GM23338 (cell line): ENCODE measurements at regions not wholly inside any gene's neighbourhood (a gene's known extent, or its start where the extent isn't known, plus 50 kb on each side); places are given as distances from the start of the nearest gene placed in this dataset.

Experiments used
- ATAC-seq: fragments of 200-7000 bp; cut with Tn5 transposase; 3 replicates; pipeline ENCODE4 v1.9.1; 2020
- DNase-seq: peaks from one replicate; pipeline ENCODE4 v3.0.0-alpha.2; 2015; ENCODE audit warnings: low spot score
- H2AFZ ChIP-seq: fragments of 200-600 bp; sonication (generic); 2 replicates; pipeline ENCODE4 v1.8.0; 2016; ENCODE audit warnings: antibody characterized with exemption, mild to moderate bottlenecking, moderate library complexity
- H3F3A ChIP-seq: fragments of 200-600 bp; sonication (generic); replicated peaks from 2 replicates; pipeline ENCODE4 v1.8.0; 2017; ENCODE audit warnings: antibody characterized with exemption, mixed run types, low read depth
- H3K27ac ChIP-seq: fragments of 200-600 bp; sonication (generic); 2 replicates; pipeline ENCODE4 v1.6.1; 2016; ENCODE audit warnings: low read depth
- H3K27me3 ChIP-seq: fragments of 200-600 bp; sonication (generic); 2 replicates; pipeline ENCODE4 v1.8.0; 2016; ENCODE audit warnings: mild to moderate bottlenecking, mixed run types, moderate library complexity; ENCODE audit not compliant: insufficient read depth
- H3K36me3 ChIP-seq: fragments of 200-600 bp; sonication (generic); 2 replicates; pipeline ENCODE4 v1.8.0; 2016; ENCODE audit warnings: mild to moderate bottlenecking; ENCODE audit not compliant: insufficient read depth
- H3K4me1 ChIP-seq: fragments of 200-600 bp; sonication (generic); 2 replicates; pipeline ENCODE4 v1.8.0; 2016; ENCODE audit warnings: mild to moderate bottlenecking, moderate library complexity; ENCODE audit not compliant: insufficient read depth
- H3K4me2 ChIP-seq: fragments of 200-600 bp; sonication (generic); 2 replicates; pipeline ENCODE4 v1.7.1; 2017; ENCODE audit warnings: mixed run types
- H3K4me3 ChIP-seq: fragments of 200-600 bp; sonication (generic); 2 replicates; pipeline ENCODE4 v1.6.1; 2016; ENCODE audit warnings: mixed run types
- H3K79me2 ChIP-seq: fragments of 200-600 bp; sonication (generic); replicated peaks from 2 replicates; pipeline ENCODE4 v1.8.0; 2017; ENCODE audit warnings: mild to moderate bottlenecking; ENCODE audit not compliant: insufficient read depth
- H3K9me2 ChIP-seq: fragments of 200-600 bp; sonication (generic); 2 replicates; pipeline ENCODE4 v1.8.0; 2017; ENCODE audit not compliant: insufficient read depth
- H4K20me1 ChIP-seq: fragments of 200-600 bp; sonication (generic); replicated peaks from 2 replicates; pipeline ENCODE4 v1.8.0; 2017; ENCODE audit warnings: mild to moderate bottlenecking; ENCODE audit not compliant: insufficient read depth
- H3K27ac Mint-ChIP-seq: 2 replicates; pipeline ENCODE4 v1.8.0; 2020; ENCODE audit warnings: inconsistent platforms, mild to moderate bottlenecking, moderate library complexity, mixed read lengths
- H3K27me3 Mint-ChIP-seq: 3 replicates; pipeline ENCODE4 v1.8.0; 2022; ENCODE audit warnings: low read depth, mild to moderate bottlenecking, moderate library complexity, mixed read lengths, inconsistent platforms; ENCODE audit not compliant: insufficient read depth, poor library complexity
- H3K36me3 Mint-ChIP-seq: 3 replicates; pipeline ENCODE4 v1.8.0; 2021; ENCODE audit warnings: low read depth, mild to moderate bottlenecking, inconsistent platforms, moderate library complexity, mixed read lengths
- H3K4me1 Mint-ChIP-seq: 3 replicates; pipeline ENCODE4 v1.8.0; 2020; ENCODE audit warnings: mild to moderate bottlenecking, inconsistent platforms, mixed read lengths
- H3K4me3 Mint-ChIP-seq: 3 replicates; pipeline ENCODE4 v1.8.0; 2021; ENCODE audit warnings: moderate library complexity, mild to moderate bottlenecking, inconsistent platforms, mixed read lengths
- H3K9me3 Mint-ChIP-seq: 3 replicates; pipeline ENCODE4 v1.8.0; 2020; ENCODE audit warnings: moderate library complexity, mild to moderate bottlenecking, inconsistent platforms, mixed read lengths
- EZH2 ChIP-seq: fragments of 200-600 bp; sonication (generic); IDR thresholded peaks from one replicate; pipeline ENCODE4 v1.8.0; 2017; ENCODE audit warnings: antibody characterized with exemption, mild to moderate bottlenecking, low read depth; ENCODE audit not compliant: unreplicated experiment
- EZH2phosphoT487 ChIP-seq: fragments of 200-600 bp; sonication (generic); IDR thresholded peaks from one replicate; pipeline ENCODE4 v1.8.1; 2018; ENCODE audit warnings: antibody characterized with exemption; ENCODE audit not compliant: unreplicated experiment
- JUNB ChIP-seq: IDR thresholded peaks from one replicate; pipeline ENCODE4 v1.6.1; 2016; ENCODE audit warnings: antibody characterized with exemption; ENCODE audit not compliant: unreplicated experiment
- NANOG ChIP-seq: IDR thresholded peaks from 2 replicates; pipeline ENCODE4 v1.6.1; 2016; ENCODE audit warnings: antibody characterized with exemption, borderline replicate concordance
- POLR2AphosphoS5 ChIP-seq: IDR thresholded peaks from 2 replicates; pipeline ENCODE4 v1.6.1; 2016; ENCODE audit warnings: antibody characterized with exemption, low read depth
- STAT1 ChIP-seq: IDR thresholded peaks from one replicate; pipeline ENCODE4 v1.6.1; 2016; ENCODE audit warnings: antibody characterized with exemption; ENCODE audit not compliant: unreplicated experiment
- ZNF331 ChIP-seq: fragments of 250-450 bp; sonication (Bioruptor Pico); IDR thresholded peaks from 2 replicates; pipeline ENCODE4 v1.5.0; 2020; ENCODE audit warnings: low read depth, mild to moderate bottlenecking, moderate library complexity
- TF ChIP-seq, protein P1 (sequence below): IDR thresholded peaks from one replicate; pipeline ENCODE4 v1.6.1; 2018; ENCODE audit warnings: antibody characterized with exemption; ENCODE audit not compliant: unreplicated experiment
- TF ChIP-seq, protein P2 (sequence below): fragments of 250-450 bp; sonication (Bioruptor Pico); IDR thresholded peaks from 2 replicates; pipeline ENCODE4 v1.5.0; 2020; ENCODE audit warnings: mild to moderate bottlenecking, moderate library complexity
- TF ChIP-seq, protein P3 (sequence below), 2 experiments: fragments of 200-600 bp in 1 of 2; sonication (generic) in 1 of 2; conservative IDR thresholded peaks; 2 replicates each; pipeline versions ENCODE4 v1.5.1 to v1.6.1; 2016 to 2017; ENCODE audit warnings: antibody characterized with exemption in 2 of 2, low read depth in 2 of 2, mild to moderate bottlenecking in 2 of 2, moderate library complexity in 1 of 2

DNA sequence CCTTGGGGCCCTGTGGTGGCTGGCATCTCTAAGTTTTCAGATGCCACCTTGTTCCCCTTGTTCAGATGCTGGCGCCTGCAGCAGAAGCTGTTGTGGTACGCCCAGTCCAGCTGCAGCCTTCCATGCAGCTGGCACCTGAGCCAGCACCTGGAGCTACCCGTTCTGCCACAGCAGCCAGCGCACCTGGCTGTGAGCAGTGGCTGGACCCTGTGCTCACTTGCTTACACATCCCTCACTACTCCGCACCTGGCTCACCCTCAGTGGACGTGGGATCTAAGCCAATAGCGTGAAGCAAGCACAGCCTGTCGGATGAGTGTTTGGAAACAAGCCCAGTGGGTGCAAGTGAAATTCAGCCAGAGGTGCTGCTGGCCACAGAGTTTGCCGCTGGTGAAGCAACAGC, 607.5 kb upstream of the BCHE start (continued):
- TF ChIP-seq, protein P1, sequence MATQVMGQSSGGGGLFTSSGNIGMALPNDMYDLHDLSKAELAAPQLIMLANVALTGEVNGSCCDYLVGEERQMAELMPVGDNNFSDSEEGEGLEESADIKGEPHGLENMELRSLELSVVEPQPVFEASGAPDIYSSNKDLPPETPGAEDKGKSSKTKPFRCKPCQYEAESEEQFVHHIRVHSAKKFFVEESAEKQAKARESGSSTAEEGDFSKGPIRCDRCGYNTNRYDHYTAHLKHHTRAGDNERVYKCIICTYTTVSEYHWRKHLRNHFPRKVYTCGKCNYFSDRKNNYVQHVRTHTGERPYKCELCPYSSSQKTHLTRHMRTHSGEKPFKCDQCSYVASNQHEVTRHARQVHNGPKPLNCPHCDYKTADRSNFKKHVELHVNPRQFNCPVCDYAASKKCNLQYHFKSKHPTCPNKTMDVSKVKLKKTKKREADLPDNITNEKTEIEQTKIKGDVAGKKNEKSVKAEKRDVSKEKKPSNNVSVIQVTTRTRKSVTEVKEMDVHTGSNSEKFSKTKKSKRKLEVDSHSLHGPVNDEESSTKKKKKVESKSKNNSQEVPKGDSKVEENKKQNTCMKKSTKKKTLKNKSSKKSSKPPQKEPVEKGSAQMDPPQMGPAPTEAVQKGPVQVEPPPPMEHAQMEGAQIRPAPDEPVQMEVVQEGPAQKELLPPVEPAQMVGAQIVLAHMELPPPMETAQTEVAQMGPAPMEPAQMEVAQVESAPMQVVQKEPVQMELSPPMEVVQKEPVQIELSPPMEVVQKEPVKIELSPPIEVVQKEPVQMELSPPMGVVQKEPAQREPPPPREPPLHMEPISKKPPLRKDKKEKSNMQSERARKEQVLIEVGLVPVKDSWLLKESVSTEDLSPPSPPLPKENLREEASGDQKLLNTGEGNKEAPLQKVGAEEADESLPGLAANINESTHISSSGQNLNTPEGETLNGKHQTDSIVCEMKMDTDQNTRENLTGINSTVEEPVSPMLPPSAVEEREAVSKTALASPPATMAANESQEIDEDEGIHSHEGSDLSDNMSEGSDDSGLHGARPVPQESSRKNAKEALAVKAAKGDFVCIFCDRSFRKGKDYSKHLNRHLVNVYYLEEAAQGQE = no peak
- no peak for TF ChIP-seq JUNB

DNA sequence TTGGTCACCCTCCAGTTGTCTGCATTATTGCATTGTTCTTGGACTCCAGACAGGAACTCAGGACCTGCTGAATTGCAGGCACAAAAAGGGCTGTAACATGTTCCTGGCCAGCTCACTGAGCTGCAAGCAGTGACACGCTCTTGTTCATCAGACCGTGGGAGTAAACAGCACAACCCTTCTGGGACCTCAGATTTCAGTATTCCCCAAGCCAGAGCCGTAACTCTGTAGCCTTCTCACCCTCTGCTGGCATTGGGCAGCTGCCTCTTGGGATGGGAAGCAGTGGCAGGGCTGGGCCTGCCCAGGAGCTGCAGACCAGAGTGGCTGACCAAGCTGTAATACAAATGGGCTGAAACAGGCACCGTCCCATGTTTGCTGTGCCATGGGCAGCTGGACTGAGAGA, 607.1 kb upstream of the BCHE start:
- Mint-ChIP-seq H3K36me3 (no peaks in the 10 kb centered on the region), H3K9me3 (no peaks in the 10 kb centered on the region), H3K27me3 (no peaks in the 10 kb centered on the region), H3K4me1 (peaks cover 4% of the 10 kb centered on the region; the same call in 2 of the 3 replicates), H3K4me3 (no peak overlapping the region), H3K27ac (no peak overlapping the region)
- Histone ChIP-seq H3F3A (no peaks in the 10 kb centered on the region), H3K4me2 (no peak overlapping the region), H3K79me2 (no peaks in the 10 kb centered on the region), H3K27ac (no peak overlapping the region), H4K20me1 (no peaks in the 10 kb centered on the region), H3K4me1 (peaks cover 9% of the 10 kb centered on the region; the same call in 1 of the 2 replicates), H3K4me3 (no peak overlapping the region), H3K27me3 (no peaks in the 10 kb centered on the region), H3K9me2 (no peaks in the 10 kb centered on the region), H3K36me3 (no peaks in the 10 kb centered on the region), H2AFZ (peak overlapping the region; percentile 21; the same call in 1 of the 2 replicates)
- ATAC-seq (no peak), DNase-seq (no peak)
- TF ChIP-seq EZH2 (no peak), NANOG (no peak), POLR2AphosphoS5 (no peak), STAT1 (no peak), ZNF331 (CRISPR knock-in tag) (no peak), EZH2phosphoT487 (no peak), JUNB (no peak)
- TF ChIP-seq, protein P2, sequence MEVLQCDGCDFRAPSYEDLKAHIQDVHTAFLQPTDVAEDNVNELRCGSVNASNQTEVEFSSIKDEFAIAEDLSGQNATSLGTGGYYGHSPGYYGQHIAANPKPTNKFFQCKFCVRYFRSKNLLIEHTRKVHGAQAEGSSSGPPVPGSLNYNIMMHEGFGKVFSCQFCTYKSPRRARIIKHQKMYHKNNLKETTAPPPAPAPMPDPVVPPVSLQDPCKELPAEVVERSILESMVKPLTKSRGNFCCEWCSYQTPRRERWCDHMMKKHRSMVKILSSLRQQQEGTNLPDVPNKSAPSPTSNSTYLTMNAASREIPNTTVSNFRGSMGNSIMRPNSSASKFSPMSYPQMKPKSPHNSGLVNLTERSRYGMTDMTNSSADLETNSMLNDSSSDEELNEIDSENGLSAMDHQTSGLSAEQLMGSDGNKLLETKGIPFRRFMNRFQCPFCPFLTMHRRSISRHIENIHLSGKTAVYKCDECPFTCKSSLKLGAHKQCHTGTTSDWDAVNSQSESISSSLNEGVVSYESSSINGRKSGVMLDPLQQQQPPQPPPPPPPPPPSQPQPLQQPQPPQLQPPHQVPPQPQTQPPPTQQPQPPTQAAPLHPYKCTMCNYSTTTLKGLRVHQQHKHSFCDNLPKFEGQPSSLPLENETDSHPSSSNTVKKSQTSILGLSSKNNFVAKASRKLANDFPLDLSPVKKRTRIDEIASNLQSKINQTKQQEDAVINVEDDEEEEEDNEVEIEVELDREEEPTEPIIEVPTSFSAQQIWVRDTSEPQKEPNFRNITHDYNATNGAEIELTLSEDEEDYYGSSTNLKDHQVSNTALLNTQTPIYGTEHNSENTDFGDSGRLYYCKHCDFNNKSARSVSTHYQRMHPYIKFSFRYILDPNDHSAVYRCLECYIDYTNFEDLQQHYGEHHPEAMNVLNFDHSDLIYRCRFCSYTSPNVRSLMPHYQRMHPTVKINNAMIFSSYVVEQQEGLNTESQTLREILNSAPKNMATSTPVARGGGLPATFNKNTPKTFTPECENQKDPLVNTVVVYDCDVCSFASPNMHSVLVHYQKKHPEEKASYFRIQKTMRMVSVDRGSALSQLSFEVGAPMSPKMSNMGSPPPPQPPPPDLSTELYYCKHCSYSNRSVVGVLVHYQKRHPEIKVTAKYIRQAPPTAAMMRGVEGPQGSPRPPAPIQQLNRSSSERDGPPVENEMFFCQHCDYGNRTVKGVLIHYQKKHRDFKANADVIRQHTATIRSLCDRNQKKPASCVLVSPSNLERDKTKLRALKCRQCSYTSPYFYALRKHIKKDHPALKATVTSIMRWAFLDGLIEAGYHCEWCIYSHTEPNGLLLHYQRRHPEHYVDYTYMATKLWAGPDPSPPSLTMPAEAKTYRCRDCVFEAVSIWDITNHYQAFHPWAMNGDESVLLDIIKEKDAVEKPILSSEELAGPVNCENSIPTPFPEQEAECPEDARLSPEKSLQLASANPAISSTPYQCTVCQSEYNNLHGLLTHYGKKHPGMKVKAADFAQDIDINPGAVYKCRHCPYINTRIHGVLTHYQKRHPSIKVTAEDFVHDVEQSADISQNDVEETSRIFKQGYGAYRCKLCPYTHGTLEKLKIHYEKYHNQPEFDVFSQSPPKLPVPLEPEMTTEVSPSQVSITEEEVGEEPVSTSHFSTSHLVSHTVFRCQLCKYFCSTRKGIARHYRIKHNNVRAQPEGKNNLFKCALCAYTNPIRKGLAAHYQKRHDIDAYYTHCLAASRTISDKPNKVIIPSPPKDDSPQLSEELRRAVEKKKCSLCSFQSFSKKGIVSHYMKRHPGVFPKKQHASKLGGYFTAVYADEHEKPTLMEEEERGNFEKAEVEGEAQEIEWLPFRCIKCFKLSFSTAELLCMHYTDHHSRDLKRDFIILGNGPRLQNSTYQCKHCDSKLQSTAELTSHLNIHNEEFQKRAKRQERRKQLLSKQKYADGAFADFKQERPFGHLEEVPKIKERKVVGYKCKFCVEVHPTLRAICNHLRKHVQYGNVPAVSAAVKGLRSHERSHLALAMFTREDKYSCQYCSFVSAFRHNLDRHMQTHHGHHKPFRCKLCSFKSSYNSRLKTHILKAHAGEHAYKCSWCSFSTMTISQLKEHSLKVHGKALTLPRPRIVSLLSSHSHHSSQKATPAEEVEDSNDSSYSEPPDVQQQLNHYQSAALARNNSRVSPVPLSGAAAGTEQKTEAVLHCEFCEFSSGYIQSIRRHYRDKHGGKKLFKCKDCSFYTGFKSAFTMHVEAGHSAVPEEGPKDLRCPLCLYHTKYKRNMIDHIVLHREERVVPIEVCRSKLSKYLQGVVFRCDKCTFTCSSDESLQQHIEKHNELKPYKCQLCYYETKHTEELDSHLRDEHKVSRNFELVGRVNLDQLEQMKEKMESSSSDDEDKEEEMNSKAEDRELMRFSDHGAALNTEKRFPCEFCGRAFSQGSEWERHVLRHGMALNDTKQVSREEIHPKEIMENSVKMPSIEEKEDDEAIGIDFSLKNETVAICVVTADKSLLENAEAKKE (CRISPR knock-in tag) = no peak
- TF ChIP-seq, protein P1 = no peak
- TF ChIP-seq, protein P3, sequence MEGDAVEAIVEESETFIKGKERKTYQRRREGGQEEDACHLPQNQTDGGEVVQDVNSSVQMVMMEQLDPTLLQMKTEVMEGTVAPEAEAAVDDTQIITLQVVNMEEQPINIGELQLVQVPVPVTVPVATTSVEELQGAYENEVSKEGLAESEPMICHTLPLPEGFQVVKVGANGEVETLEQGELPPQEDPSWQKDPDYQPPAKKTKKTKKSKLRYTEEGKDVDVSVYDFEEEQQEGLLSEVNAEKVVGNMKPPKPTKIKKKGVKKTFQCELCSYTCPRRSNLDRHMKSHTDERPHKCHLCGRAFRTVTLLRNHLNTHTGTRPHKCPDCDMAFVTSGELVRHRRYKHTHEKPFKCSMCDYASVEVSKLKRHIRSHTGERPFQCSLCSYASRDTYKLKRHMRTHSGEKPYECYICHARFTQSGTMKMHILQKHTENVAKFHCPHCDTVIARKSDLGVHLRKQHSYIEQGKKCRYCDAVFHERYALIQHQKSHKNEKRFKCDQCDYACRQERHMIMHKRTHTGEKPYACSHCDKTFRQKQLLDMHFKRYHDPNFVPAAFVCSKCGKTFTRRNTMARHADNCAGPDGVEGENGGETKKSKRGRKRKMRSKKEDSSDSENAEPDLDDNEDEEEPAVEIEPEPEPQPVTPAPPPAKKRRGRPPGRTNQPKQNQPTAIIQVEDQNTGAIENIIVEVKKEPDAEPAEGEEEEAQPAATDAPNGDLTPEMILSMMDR (conservative IDR thresholded peaks at IDR 0.05; ENCODE audit: low read depth in 2 of 2) = no peak
